ENCODE measurements at regions not wholly inside any gene's neighbourhood (a gene's known extent, or its start where the extent isn't known, plus 50 kb on each side); places are given as distances from the start of the nearest gene placed in this dataset.

- Histone ChIP-seq H3K27ac (no peak overlapping the region), H3K9me3 (ENCODE audit: low read depth, low read length) (no peaks in the 10 kb centered on the region), H3K4me3 (no peak overlapping the region), H3K36me3 (ENCODE audit: insufficient read depth, low read length) (no peaks in the 10 kb centered on the region), H3K9ac (ENCODE audit: insufficient read length) (no peak overlapping the region)
- DNase-seq (ENCODE audit: low read depth, low spot score), result no peak
- TF ChIP-seq EZH2 (IDR thresholded peaks at IDR 0.05), result no peak
- TF ChIP-seq FOXP2 (optimal IDR thresholded peaks at IDR 0.05; ENCODE audit: control extremely low read depth, extremely low read length, insufficient read depth), result no peak
- no peak for TF ChIP-seq POLR2AphosphoS5 (IDR thresholded peaks at IDR 0.05; ENCODE audit: borderline replicate concordance, low read depth, low read length)
Observed at GRCh38 chr9:80811656-80812055, 877.7 kb downstream of the TLE1 start.

- no peak for TF ChIP-seq EZH2 (IDR thresholded peaks at IDR 0.05)
- TF ChIP-seq FOXP2 (optimal IDR thresholded peaks at IDR 0.05; ENCODE audit: control extremely low read depth, extremely low read length, insufficient read depth), result no peak
- no peak for TF ChIP-seq POLR2AphosphoS5 (IDR thresholded peaks at IDR 0.05; ENCODE audit: borderline replicate concordance, low read depth, low read length)
- no peak overlapping the region for H3K27ac ChIP-seq
Observed at GRCh38 chr9:80811003-80811402, 878.3 kb downstream of the TLE1 start.

GRCh38 chr9:80806671-80807070 is 882.7 kb downstream of the TLE1 start:
- no peak for TF ChIP-seq EZH2 (IDR thresholded peaks at IDR 0.05)
- no peak for TF ChIP-seq FOXP2 (optimal IDR thresholded peaks at IDR 0.05; ENCODE audit: control extremely low read depth, extremely low read length, insufficient read depth)
- no peak for TF ChIP-seq POLR2AphosphoS5 (IDR thresholded peaks at IDR 0.05; ENCODE audit: borderline replicate concordance, low read depth, low read length)

More at GRCh38 chr9:80811003-80811402, 878.3 kb downstream of the TLE1 start:
- Histone ChIP-seq H3K4me3 (no peak overlapping the region), H3K9me3 (ENCODE audit: low read depth, low read length) (no peaks in the 10 kb centered on the region), H3K9ac (ENCODE audit: insufficient read length) (no peak overlapping the region), H3K36me3 (ENCODE audit: insufficient read depth, low read length) (no peaks in the 10 kb centered on the region)
- no peak for DNase-seq (ENCODE audit: low read depth, low spot score)

GRCh38 chr9:80804873-80805272 is 884.5 kb downstream of the TLE1 start:
- Histone ChIP-seq H3K36me3 (ENCODE audit: insufficient read depth, low read length) (no peaks in the 10 kb centered on the region), H3K4me3 (no peak overlapping the region), H3K9ac (ENCODE audit: insufficient read length) (no peak overlapping the region), H3K9me3 (ENCODE audit: low read depth, low read length) (no peaks in the 10 kb centered on the region), H3K27ac (no peak overlapping the region)
- DNase-seq (ENCODE audit: low read depth, low spot score), result no peak
- TF ChIP-seq EZH2 (IDR thresholded peaks at IDR 0.05), result no peak
- TF ChIP-seq POLR2AphosphoS5 (IDR thresholded peaks at IDR 0.05; ENCODE audit: borderline replicate concordance, low read depth, low read length), result no peak
- no peak for TF ChIP-seq FOXP2 (optimal IDR thresholded peaks at IDR 0.05; ENCODE audit: control extremely low read depth, extremely low read length, insufficient read depth)

More at GRCh38 chr9:80806671-80807070, 882.7 kb downstream of the TLE1 start:
- Histone ChIP-seq H3K4me3 (no peak overlapping the region), H3K36me3 (ENCODE audit: insufficient read depth, low read length) (no peaks in the 10 kb centered on the region), H3K9me3 (ENCODE audit: low read depth, low read length) (no peaks in the 10 kb centered on the region), H3K27ac (no peak overlapping the region), H3K9ac (ENCODE audit: insufficient read length) (no peak overlapping the region)
- DNase-seq (ENCODE audit: low read depth, low spot score), result no peak

- peak; percentile 77 for DNase-seq (ENCODE audit: low read depth, low spot score)
Observed at GRCh38 chr9:80797831-80798688, 891.3 kb downstream of the TLE1 start.

GRCh38 chr9:80797101-80797829 is 892.1 kb downstream of the TLE1 start:
- no peak for TF ChIP-seq FOXP2 (optimal IDR thresholded peaks at IDR 0.05; ENCODE audit: control extremely low read depth, extremely low read length, insufficient read depth)
- H3K9me3 ChIP-seq (ENCODE audit: low read depth, low read length), result no peaks in the 10 kb centered on the region
- no peak for DNase-seq (ENCODE audit: low read depth, low spot score)
- no peaks in the 10 kb centered on the region for H3K36me3 ChIP-seq (ENCODE audit: insufficient read depth, low read length)
- H3K4me3 ChIP-seq, result peak overlapping the region; percentile 40
- no peak overlapping the region for H3K9ac ChIP-seq (ENCODE audit: insufficient read length)
- no peak overlapping the region for H3K27ac ChIP-seq

More at GRCh38 chr9:80797831-80798688, 891.3 kb downstream of the TLE1 start:
- peak overlapping the region; percentile 40 for H3K4me3 ChIP-seq
- no peaks in the 10 kb centered on the region for H3K36me3 ChIP-seq (ENCODE audit: insufficient read depth, low read length)
- no peaks in the 10 kb centered on the region for H3K9me3 ChIP-seq (ENCODE audit: low read depth, low read length)
- no peak for TF ChIP-seq FOXP2 (optimal IDR thresholded peaks at IDR 0.05; ENCODE audit: control extremely low read depth, extremely low read length, insufficient read depth)
- peak; percentile 74; the same call in 1 of the 2 replicates for TF ChIP-seq POLR2AphosphoS5 (IDR thresholded peaks at IDR 0.05; ENCODE audit: borderline replicate concordance, low read depth, low read length)
- TF ChIP-seq EZH2 (IDR thresholded peaks at IDR 0.05), result no peak
- no peak overlapping the region for H3K9ac ChIP-seq (ENCODE audit: insufficient read length)
- no peak overlapping the region for H3K27ac ChIP-seq

- H3K27ac ChIP-seq, result no peak overlapping the region
- no peak overlapping the region for H3K4me3 ChIP-seq
- H3K36me3 ChIP-seq (ENCODE audit: insufficient read depth, low read length), result no peaks in the 10 kb centered on the region
- TF ChIP-seq FOXP2 (optimal IDR thresholded peaks at IDR 0.05; ENCODE audit: control extremely low read depth, extremely low read length, insufficient read depth), result no peak
- TF ChIP-seq EZH2 (IDR thresholded peaks at IDR 0.05), result no peak
- no peak for TF ChIP-seq POLR2AphosphoS5 (IDR thresholded peaks at IDR 0.05; ENCODE audit: borderline replicate concordance, low read depth, low read length)
- no peak overlapping the region for H3K9ac ChIP-seq (ENCODE audit: insufficient read length)
- no peaks in the 10 kb centered on the region for H3K9me3 ChIP-seq (ENCODE audit: low read depth, low read length)
- no peak for DNase-seq (ENCODE audit: low read depth, low spot score)
Observed at GRCh38 chr9:80796632-80797031, 892.7 kb downstream of the TLE1 start.

GRCh38 chr9:80794197-80794596 is 895.1 kb downstream of the TLE1 start:
- no peak for DNase-seq (ENCODE audit: low read depth, low spot score)

More at GRCh38 chr9:80794197-80794596, 895.1 kb downstream of the TLE1 start:
- no peak overlapping the region for H3K9ac ChIP-seq (ENCODE audit: insufficient read length)
- H3K4me3 ChIP-seq, result no peak overlapping the region
- TF ChIP-seq EZH2 (IDR thresholded peaks at IDR 0.05) (no peak), FOXP2 (optimal IDR thresholded peaks at IDR 0.05; ENCODE audit: control extremely low read depth, extremely low read length, insufficient read depth) (no peak), POLR2AphosphoS5 (IDR thresholded peaks at IDR 0.05; ENCODE audit: borderline replicate concordance, low read depth, low read length) (no peak)
- no peaks in the 10 kb centered on the region for H3K36me3 ChIP-seq (ENCODE audit: insufficient read depth, low read length)
- no peaks in the 10 kb centered on the region for H3K9me3 ChIP-seq (ENCODE audit: low read depth, low read length)
- H3K27ac ChIP-seq, result no peak overlapping the region
